ENCODE measurements at regions not wholly inside any gene's neighbourhood (a gene's known extent, or its start where the extent isn't known, plus 50 kb on each side); places are given as distances from the start of the nearest gene placed in this dataset.
"Not testable (repeated sequence)": the region's sequence is repeated elsewhere in the genome, so short reads cannot be mapped to it uniquely, and the experiment has no call there.

DNA sequence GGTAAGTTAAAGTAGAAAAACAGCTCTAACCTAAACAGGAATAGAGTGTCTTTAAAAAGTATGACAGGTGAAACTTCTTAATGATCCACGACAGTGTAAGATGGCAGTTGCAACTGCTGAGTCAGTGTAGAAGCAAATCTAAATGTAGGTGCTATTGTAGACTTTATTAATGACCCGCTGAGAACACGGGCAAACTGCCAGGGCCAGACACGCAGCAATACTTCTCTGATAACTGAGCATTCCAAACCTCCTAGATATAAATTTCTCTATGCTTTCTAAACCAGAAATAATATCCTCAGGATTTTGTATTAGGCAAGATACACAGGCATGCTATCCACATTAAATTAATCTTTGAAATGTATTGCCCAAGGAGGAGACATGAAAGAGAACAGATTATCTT is 1076.4 kb downstream of the HACE1 start:
- no peak for DNase-seq (ENCODE audit: low spot score)

DNA sequence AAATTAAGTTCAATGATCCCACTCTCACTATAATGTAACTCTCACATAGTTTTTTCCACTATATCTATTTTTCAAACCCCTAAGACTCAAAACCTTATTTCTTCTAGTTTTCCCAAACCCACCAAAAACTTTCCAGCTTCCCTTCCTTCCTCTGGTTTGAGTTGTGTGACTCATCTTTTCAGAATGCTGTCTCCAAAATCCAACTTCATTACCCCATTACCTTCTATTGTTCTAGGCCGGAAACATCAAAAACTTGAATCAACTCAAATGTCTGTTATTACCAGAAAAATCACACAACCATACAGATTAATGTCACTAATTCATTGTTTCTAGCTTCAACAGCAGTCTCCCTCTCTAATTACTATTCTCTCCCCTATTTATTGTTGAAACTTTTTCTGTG is 1090.3 kb downstream of the HACE1 start:
- no peak for DNase-seq (ENCODE audit: low spot score)

DNA sequence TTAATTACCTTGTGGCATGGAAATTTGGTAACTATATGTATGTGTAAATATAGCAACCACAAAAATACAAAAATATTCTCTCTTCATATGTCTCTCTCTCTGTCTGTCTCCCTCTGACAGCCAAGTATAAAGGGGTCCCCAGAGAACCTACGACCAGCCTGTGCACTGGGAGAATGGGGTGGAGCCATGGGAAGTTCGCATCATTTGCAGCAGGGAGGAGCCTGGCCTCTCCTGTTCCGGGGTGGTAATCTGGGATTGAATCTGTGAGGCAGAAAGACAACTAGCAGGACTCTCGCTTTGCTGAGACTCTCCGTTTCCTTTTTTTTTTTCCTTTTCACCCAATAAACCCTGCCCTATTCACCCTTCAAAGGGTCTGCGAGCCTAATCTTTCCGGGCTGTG is 1109.1 kb downstream of the HACE1 start:
- no peak for DNase-seq (ENCODE audit: low spot score)

GRCh38 chr6:103734016-103734415 is 1125.7 kb downstream of the HACE1 start:
- DNase-seq (ENCODE audit: low spot score), result no peak

GRCh38 chr6:103729658-103730057 is 1130.1 kb downstream of the HACE1 start:
- DNase-seq (ENCODE audit: low spot score), result peak; percentile 3

GRCh38 chr6:103723438-103724322 is 1136.0 kb downstream of the HACE1 start:
- DNase-seq (ENCODE audit: low spot score), result no peak

DNA sequence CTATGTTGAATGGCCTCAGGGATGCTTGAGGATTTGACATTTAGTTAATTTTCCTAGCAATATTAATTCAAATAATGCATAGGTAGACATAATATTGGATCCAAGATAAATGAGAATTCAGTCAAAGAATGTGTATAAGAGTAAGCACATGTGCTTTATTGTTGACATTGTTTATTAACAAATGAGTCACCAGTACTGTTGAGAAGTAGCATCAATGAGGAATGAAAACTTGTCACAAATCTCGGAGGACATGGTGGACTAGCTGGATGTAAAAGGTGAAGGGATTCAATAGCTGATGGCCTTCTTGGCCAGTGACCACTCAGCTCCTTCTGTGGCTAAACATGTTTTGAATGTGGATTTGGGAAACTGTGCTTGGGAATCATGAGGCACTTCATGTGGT is 1137.0 kb downstream of the HACE1 start:
- DNase-seq (ENCODE audit: low spot score), result no peak

DNA sequence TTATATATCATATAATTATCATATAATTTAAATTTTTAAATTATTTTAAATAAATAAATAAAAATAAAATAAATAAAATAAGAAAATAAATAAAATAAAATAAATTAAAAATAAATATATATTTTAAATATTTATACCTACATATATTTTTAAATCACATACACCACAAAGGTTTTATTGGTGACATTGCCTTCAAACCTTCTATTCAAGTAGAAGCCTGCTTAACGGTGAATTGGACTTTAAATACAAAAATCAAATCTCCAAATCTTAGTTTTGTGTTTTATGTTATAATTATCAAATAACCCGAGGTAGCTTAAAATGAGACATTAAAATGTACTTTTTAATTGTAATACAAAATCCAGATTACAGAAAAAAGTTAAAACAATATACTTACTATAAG is 1137.8 kb downstream of the HACE1 start:
- no peak for DNase-seq (ENCODE audit: low spot score)

- DNase-seq (ENCODE audit: low spot score), result no peak
Observed at GRCh38 chr6:103720393-103720792, 1139.3 kb downstream of the HACE1 start.

GRCh38 chr6:103719545-103719944 is 1140.2 kb downstream of the HACE1 start:
- no peak for DNase-seq (ENCODE audit: low spot score)

DNA sequence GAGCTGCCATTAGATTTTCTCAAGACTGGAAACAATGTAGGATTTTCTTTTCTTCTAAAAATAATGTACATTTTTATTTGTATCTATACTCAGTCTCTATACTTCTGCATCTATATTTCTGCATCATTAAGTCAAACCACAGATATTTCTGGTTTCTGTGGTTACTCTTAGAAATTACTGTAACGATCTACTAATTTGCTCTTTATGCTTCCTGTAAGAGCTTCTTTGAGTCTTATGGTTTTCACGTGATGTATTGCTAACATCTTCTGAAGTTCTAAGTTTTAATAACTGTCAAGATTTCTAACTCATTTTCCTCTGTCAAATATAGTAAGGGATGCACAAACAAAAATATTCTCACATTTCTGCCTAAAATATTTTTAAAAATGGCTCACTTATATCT is 1144.5 kb downstream of the HACE1 start:
- DNase-seq (ENCODE audit: low spot score), result no peak

DNA sequence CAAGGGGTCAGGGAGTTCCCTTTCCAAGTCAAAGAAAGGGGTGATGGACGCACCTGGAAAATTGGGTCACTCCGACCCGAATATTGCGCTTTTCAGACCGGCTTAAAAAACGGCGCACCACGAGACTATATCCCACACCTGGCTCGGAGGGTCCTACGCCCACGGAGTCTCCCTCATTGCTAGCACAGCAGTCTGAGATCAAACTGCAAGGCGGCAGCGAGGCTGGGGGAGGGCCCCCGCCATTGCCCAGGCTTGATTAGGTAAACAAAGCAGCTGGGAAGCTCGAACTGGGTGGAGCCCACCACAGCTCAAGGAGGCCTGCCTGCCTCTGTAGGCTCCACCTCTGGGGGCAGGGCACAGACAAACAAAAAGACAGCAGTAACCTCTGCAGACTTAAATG is 1150.5 kb downstream of the HACE1 start:
- not testable (repeated sequence) for DNase-seq (ENCODE audit: low spot score)

DNA sequence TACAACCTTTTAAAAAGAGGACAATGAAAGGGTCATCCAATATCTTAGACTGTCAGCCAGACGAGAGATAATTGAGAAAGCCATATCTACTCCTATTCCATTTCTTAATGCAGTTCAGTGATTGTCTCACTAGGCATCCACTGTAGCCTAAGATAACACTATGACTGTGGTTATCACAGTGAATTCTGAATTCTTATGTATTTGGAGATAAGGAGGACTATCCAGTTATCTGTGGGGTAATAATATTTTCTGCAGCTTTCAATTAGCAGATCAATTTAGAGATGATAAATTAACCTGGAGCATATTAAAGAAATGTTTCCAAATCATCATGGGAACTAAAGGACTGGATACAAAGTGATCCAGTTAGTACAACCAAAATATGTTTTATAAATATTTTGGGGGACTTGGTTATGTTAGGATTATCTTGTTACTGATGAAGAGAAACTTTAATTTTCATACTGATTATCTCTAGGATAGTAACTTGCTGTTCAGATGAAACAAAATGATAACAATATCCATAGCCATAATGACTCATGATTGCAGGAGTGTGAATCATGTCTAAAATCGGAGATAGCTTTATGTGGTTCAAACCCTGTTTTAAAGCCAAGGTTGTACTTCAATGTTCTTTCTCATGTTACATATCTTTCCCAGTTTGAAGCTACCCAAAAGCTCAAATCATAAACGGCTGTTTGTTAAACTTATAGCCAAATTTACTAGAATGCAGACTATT is 1152.0 kb downstream of the HACE1 start:
- DNase-seq (ENCODE audit: low spot score), result no peak

DNA sequence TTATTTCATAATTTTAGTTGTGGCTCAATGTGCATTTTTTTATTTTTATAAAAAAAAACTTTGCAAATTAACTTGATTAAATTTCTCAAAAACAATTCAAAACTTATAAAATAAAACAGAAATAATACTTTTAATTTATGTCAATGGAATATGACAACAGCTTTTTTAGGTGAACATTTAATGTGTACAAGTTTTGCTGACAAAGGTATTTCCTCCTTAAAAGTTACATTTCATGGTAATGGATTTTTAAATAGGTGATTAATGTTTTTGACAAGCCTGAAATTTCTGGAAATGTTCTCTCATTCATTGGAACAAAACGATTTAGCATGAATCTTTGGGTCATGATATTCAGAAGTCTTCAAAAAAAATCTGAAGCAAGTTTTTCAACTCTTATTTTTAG is 1160.0 kb downstream of the HACE1 start:
- no peak for DNase-seq (ENCODE audit: low spot score)

GRCh38 chr6:103687430-103687829 is 1172.3 kb downstream of the HACE1 start:
- no peak for DNase-seq (ENCODE audit: low spot score)

- DNase-seq (ENCODE audit: low spot score), result no peak
Observed at GRCh38 chr6:103680116-103680515, 1179.6 kb downstream of the HACE1 start.

GRCh38 chr6:103677290-103677689 is 1182.4 kb downstream of the HACE1 start:
- DNase-seq (ENCODE audit: low spot score), result no peak

GRCh38 chr6:103675807-103676406 is 1183.8 kb downstream of the HACE1 start:
- DNase-seq (ENCODE audit: low spot score), result peak; percentile 8

DNA sequence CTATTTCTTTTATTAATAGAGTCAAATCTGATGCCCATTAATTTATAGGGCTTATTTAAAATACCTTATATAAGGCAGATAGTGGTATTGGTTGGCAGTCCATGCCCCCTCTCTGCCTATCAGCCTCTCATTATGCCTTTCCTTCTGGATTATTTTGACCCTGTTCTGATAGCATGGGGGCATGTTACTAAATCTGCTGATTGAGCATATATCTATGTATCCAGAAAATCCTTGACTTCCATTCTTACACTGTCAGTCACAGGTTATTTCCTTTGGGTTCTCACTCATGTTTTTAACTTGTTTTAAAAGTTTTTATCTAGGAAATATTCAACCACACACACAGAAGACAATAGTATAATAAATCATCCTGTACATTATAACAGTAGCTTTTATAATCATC is 1184.9 kb downstream of the HACE1 start:
- DNase-seq (ENCODE audit: low spot score), result no peak

DNA sequence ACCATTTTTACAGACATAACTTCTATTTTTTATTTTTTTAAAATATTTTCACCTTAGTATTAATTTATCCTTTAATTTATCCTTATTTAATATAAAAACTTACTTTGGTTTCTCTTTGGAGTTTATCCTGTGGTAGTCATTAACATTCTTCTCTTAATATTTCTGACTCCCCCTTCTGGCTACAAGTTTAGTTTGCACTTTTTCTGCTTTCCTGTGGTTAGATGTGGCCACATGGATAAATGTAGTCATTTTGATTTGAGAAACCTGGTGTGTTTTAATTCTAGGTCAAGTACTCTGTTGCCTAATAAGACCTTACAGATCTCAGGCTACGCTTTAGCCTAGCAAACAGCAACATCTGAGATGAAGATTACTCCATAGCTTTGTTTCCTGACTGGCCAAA is 1187.5 kb downstream of the HACE1 start:
- peak; percentile 55 for DNase-seq (ENCODE audit: low spot score)

DNA sequence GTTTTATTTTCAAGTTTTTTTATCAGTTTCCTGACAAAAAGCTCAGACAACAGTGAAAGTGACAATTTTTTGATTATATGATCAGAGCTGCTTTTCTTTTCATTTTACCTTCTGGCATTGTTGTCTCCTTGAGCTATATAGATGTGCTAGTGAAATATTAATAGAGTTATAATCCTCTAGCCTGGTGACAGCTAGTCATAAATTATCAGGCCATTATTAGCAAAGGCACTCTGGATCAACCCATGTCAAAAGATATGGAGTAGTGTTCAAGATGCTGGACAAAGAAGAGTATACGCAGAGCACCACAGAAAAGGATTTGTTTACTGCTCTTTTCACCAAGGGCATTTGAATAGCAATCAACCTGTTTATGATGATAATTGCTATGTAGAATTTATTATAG is 1230.1 kb downstream of the HACE1 start:
- no peak for DNase-seq (ENCODE audit: low spot score)

- no peak for DNase-seq (ENCODE audit: low spot score)
Observed at GRCh38 chr6:103617642-103618041, 1242.1 kb downstream of the HACE1 start.

DNA sequence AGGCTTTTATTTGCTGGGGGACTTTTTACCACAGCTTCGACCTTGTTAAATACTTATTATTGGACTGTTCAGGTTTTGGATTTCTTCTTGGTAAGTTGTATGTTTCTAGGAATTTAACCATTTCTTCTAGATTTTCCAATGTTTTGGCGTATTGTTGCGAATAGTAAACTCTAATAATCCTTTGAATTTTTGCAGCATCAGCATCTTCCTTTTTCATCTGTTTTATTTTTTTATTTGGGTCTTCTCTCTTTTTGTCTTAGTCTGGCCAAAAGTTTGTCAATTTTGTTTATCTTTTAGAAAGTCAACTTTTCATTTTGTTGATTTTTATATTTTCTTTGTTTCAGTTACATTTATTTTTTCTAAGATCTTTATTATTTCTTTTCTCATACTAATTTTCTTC is 1272.0 kb downstream of the HACE1 start:
- DNase-seq (ENCODE audit: low spot score), result no peak

All from RKO (cell line).